ENCODE measurements at regions not wholly inside any gene's neighbourhood (a gene's known extent, or its start where the extent isn't known, plus 50 kb on each side); places are given as distances from the start of the nearest gene placed in this dataset.

GRCh38 chr1:25030674-25031589 is 100.9 kb upstream of the RUNX3 start:
- Histone ChIP-seq H3F3A (ENCODE audit: insufficient read depth, low read length, poor library complexity, severe bottlenecking) (no peaks in the 10 kb centered on the region), H2AFZ (ENCODE audit: low read depth, low read length) (no peak overlapping the region), H3K9ac (ENCODE audit: low read length) (no peak overlapping the region), H3K9me3 (ENCODE audit: low read length) (no peaks in the 10 kb centered on the region), H3K27ac (ENCODE audit: low read length) (no peak overlapping the region), H3K36me3 (ENCODE audit: insufficient read depth, low read length) (no peaks in the 10 kb centered on the region), H3K4me3 (ENCODE audit: low read length) (no peak overlapping the region), H3K79me2 (replicated peaks; ENCODE audit: insufficient read depth, low read length) (no peaks in the 10 kb centered on the region), H3K9me2 (ENCODE audit: insufficient read depth, low read length) (no peaks in the 10 kb centered on the region), H3K4me2 (ENCODE audit: low read length) (no peak overlapping the region), H3K27me3 (ENCODE audit: insufficient read depth, low read depth, low read length) (no peaks in the 10 kb centered on the region), H4K20me1 (ENCODE audit: insufficient read depth) (no peaks in the 10 kb centered on the region)
- TF ChIP-seq RAD21 (conservative IDR thresholded peaks at IDR 0.05) = no peak
- no peak for TF ChIP-seq EP300 (conservative IDR thresholded peaks at IDR 0.05; ENCODE audit: poor library complexity, severe bottlenecking)
- no peak for TF ChIP-seq EZH2 (IDR thresholded peaks at IDR 0.05; ENCODE audit: borderline replicate concordance, insufficient read depth, low read length, poor library complexity, severe bottlenecking)
- TF ChIP-seq MXI1 (conservative IDR thresholded peaks at IDR 0.05; ENCODE audit: poor library complexity, severe bottlenecking) = no peak
- TF ChIP-seq SMC3 (conservative IDR thresholded peaks at IDR 0.05; ENCODE audit: poor library complexity) = no peak
- TF ChIP-seq REST (IDR thresholded peaks at IDR 0.05; ENCODE audit: borderline replicate concordance) = no peak
- TF ChIP-seq CTCF (IDR thresholded peaks at IDR 0.05; ENCODE audit: poor library complexity, severe bottlenecking) = no peak
- TF ChIP-seq POLR2AphosphoS5 (IDR thresholded peaks at IDR 0.05) = no peak
- TF ChIP-seq TAF1 (IDR thresholded peaks at IDR 0.05; ENCODE audit: low read depth) = no peak

GRCh38 chr1:25030012-25030411 is 99.9 kb upstream of the RUNX3 start:
- Histone ChIP-seq H3K4me2 (ENCODE audit: low read length) (no peak overlapping the region), H3K36me3 (ENCODE audit: insufficient read depth, low read length) (no peaks in the 10 kb centered on the region), H2AFZ (ENCODE audit: low read depth, low read length) (no peak overlapping the region), H3K9me2 (ENCODE audit: insufficient read depth, low read length) (no peaks in the 10 kb centered on the region), H3F3A (ENCODE audit: insufficient read depth, low read length, poor library complexity, severe bottlenecking) (no peaks in the 10 kb centered on the region), H3K79me2 (replicated peaks; ENCODE audit: insufficient read depth, low read length) (no peaks in the 10 kb centered on the region), H3K27me3 (ENCODE audit: insufficient read depth, low read depth, low read length) (no peaks in the 10 kb centered on the region), H3K9me3 (ENCODE audit: low read length) (no peaks in the 10 kb centered on the region), H3K9ac (ENCODE audit: low read length) (no peak overlapping the region), H3K27ac (ENCODE audit: low read length) (no peak overlapping the region), H3K4me3 (ENCODE audit: low read length) (no peak overlapping the region), H4K20me1 (ENCODE audit: insufficient read depth) (no peaks in the 10 kb centered on the region)
- no peak for TF ChIP-seq POLR2AphosphoS5 (IDR thresholded peaks at IDR 0.05)
- TF ChIP-seq SMC3 (conservative IDR thresholded peaks at IDR 0.05; ENCODE audit: poor library complexity) = no peak
- no peak for TF ChIP-seq CTCF (IDR thresholded peaks at IDR 0.05; ENCODE audit: poor library complexity, severe bottlenecking)
- TF ChIP-seq RAD21 (conservative IDR thresholded peaks at IDR 0.05) = no peak
- no peak for TF ChIP-seq TAF1 (IDR thresholded peaks at IDR 0.05; ENCODE audit: low read depth)
- TF ChIP-seq REST (IDR thresholded peaks at IDR 0.05; ENCODE audit: borderline replicate concordance) = no peak
- TF ChIP-seq EP300 (conservative IDR thresholded peaks at IDR 0.05; ENCODE audit: poor library complexity, severe bottlenecking) = no peak
- TF ChIP-seq EZH2 (IDR thresholded peaks at IDR 0.05; ENCODE audit: borderline replicate concordance, insufficient read depth, low read length, poor library complexity, severe bottlenecking) = no peak
- no peak for TF ChIP-seq MXI1 (conservative IDR thresholded peaks at IDR 0.05; ENCODE audit: poor library complexity, severe bottlenecking)
